Muscle layer of duodenum (tissue), 2 donors: ENCODE measurements at regions not wholly inside any gene's neighbourhood (a gene's known extent, or its start where the extent isn't known, plus 50 kb on each side); places are given as distances from the start of the nearest gene placed in this dataset.

Source experiments
- H3K27ac ChIP-seq: one replicate; pipeline ENCODE4 v1.7.0; 2013; ENCODE audit warnings: mild to moderate bottlenecking, low read length
- H3K27me3 ChIP-seq: one replicate; pipeline ENCODE4 v1.7.0; 2013; ENCODE audit warnings: low read depth, mild to moderate bottlenecking, control low read depth, low read length
- H3K36me3 ChIP-seq, 2 donors: one replicate each; pipeline ENCODE4 v1.7.0; 2013; ENCODE audit warnings: low read length in 2 of 2, control low read depth in 1 of 2, mild to moderate bottlenecking in 1 of 2; ENCODE audit not compliant: insufficient read depth in 2 of 2, control insufficient read depth in 1 of 2
- H3K4me1 ChIP-seq, 2 donors: one replicate each; pipeline ENCODE4 v1.7.0; 2013; ENCODE audit warnings: low read length in 2 of 2, mild to moderate bottlenecking in 2 of 2, control low read depth in 1 of 2, moderate library complexity in 1 of 2; ENCODE audit not compliant: insufficient read depth in 2 of 2, control insufficient read depth in 1 of 2
- H3K4me3 ChIP-seq, 2 donors: one replicate each; pipeline ENCODE4 v1.7.0; 2013; ENCODE audit warnings: low read length in 2 of 2, low read depth in 1 of 2, mild to moderate bottlenecking in 1 of 2
- H3K9me3 ChIP-seq, 2 donors: one replicate each; pipeline ENCODE4 v1.7.0; 2013; ENCODE audit warnings: low read length in 2 of 2, control low read depth in 1 of 2, mild to moderate bottlenecking in 1 of 2; ENCODE audit not compliant: control insufficient read depth in 1 of 2
- donor health status: healthy.

DNA sequence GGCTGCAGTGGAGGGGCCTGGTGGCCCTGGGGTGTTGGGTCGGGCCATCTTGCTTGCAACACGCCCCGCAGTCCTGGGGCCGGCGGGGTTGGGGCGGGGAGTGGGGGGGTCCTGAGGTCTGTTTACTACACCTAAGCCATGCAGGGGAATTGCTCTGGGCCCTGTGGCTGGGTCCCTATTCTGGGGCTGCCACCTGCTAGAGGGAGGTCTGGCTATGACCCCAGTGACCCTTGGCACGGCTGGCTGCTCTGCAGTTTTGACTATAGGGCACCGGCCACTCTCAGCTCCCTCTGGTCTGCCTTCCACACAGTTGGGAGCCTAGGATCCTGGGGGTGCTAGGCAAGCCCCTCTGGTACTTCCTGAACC is 170.6 kb upstream of the GLI2 start:
- no peaks in the 10 kb centered on the region for H3K4me1 ChIP-seq
- no peaks in the 10 kb centered on the region for H3K27me3 ChIP-seq
- no peaks in the 10 kb centered on the region for H3K9me3 ChIP-seq
- H3K36me3 ChIP-seq, result no peaks in the 10 kb centered on the region
- H3K4me3 ChIP-seq, result no peak overlapping the region
- no peak overlapping the region for H3K27ac ChIP-seq

DNA sequence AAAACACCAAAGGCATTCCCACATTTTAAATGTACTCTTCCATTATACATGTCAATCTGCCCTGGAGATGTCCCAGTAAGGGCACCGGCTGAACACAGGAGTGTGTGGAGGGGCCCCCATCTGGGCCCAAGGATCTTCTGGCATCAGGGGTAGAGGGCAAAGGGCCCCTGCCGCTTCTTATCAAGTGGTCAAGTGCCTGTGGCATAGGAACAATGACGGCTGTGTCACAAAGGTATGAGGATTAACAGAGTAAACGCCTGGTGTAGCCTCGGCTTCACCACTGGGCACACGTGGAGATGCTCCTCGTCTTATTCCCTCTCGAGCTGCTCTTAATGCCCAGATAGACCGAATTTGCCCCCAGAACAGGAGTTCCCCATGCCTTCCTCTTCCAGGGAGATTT is 169.7 kb upstream of the GLI2 start:
- H3K9me3 ChIP-seq, result no peaks in the 10 kb centered on the region
- no peaks in the 10 kb centered on the region for H3K36me3 ChIP-seq
- H3K4me3 ChIP-seq, result no peak overlapping the region
- no peaks in the 10 kb centered on the region for H3K27me3 ChIP-seq
- no peaks in the 10 kb centered on the region for H3K4me1 ChIP-seq
- no peak overlapping the region for H3K27ac ChIP-seq

DNA sequence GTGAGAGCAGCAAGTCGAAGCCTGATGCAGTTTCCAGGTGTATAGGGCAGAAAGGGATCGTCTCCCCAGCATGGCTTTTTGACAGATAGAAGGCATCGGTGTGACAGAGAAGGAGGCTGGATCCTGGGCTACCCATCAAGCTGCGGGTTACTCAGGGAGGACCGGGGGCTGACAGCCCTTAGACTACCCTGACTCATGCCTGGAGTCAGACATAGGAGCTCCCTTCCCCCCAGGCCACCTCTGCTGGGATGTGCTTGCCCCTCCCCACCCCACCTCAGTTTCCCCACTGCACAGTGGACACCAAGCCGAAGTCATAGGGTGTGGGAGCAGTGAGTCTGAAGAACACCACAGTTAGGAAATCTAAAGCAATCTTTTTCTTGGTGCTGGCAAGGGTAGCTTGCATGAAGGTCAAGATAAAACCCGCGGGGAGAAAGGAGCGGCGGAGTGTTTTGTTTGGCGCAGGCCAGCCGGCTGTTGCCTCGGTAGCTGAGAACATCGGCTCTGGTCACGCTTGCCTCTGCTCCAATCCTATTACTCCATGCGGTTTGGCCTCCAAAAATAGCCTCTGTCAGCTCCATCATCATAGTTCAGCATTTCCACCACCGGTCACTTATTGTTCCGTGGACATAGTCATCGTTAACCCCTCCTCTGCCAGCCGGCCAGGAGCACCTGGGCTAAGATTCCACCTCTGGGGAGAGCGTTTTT is 169.2 kb upstream of the GLI2 start:
- H3K36me3 ChIP-seq, result no peaks in the 10 kb centered on the region
- H3K27ac ChIP-seq, result no peak overlapping the region
- no peaks in the 10 kb centered on the region for H3K9me3 ChIP-seq
- no peaks in the 10 kb centered on the region for H3K27me3 ChIP-seq
- H3K4me3 ChIP-seq, result no peak overlapping the region
- no peaks in the 10 kb centered on the region for H3K4me1 ChIP-seq

DNA sequence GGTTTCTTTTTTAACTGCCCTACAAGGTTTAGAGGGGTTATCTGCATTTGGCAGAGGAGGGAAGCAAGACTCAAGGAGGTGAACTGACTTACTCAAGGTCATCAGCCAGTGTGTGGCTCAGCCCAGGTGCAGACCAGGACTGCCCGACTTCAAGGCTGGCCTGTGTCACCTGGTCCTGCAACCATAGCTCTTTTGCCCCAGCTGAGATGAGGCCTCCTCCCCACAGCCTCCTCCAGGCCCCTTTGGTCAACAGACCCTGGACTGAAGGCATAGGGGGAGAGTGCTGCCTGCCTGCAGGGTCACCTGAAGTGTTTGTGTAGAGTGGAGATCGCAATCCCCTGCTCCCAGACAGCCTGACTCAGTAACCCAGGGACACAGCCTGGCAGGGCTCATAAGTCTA is 168.5 kb upstream of the GLI2 start:
- H3K27me3 ChIP-seq, result no peaks in the 10 kb centered on the region
- H3K9me3 ChIP-seq, result no peaks in the 10 kb centered on the region
- H3K27ac ChIP-seq, result no peak overlapping the region
- H3K36me3 ChIP-seq, result no peaks in the 10 kb centered on the region
- H3K4me1 ChIP-seq, result no peaks in the 10 kb centered on the region
- no peak overlapping the region for H3K4me3 ChIP-seq

DNA sequence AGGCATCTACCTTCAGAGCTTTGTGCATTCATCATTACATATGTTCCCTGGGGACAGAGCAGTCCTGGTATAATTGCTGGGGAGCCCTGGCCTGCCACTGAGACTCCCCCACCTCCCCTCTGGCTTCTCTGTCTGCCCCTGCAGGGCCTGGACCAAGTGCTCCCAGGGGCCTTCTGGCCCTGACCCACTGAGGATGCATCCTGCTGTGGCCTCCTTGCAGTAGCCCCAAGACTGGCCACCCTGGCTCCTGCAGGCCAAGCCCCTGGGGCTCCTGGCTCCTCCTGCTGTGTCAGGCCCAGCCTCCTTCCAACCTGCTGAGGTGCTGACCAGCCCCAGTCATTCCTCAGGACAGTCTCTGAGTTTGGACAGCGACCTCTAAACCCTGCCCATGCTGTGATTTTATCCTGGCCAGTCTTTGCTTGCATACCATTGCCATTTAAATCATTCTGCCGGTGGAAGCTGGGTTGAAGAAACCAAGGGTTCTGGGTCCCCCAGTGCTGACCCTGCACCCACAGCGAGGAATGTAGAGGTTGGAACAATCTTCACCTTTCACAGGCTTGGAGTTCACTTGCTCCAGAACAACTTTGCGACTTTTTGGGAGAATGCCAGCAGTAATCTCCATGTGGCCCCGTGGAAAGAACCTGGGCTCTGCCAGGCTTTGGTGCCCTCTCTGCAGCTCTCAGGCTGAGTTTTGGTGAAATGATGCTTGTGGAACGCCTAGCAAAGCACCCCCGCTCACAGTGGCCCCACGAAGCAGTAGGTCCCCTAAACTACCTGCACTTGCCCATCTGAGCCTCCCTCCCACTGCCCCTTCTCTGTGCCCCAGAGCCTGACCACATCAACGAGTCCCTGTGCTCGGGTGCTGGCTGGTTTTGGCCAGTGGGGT is 167.3 kb upstream of the GLI2 start:
- no peaks in the 10 kb centered on the region for H3K9me3 ChIP-seq
- H3K4me1 ChIP-seq, result no peaks in the 10 kb centered on the region
- no peak overlapping the region for H3K27ac ChIP-seq
- H3K4me3 ChIP-seq, result no peak overlapping the region
- H3K36me3 ChIP-seq, result no peaks in the 10 kb centered on the region
- no peaks in the 10 kb centered on the region for H3K27me3 ChIP-seq

DNA sequence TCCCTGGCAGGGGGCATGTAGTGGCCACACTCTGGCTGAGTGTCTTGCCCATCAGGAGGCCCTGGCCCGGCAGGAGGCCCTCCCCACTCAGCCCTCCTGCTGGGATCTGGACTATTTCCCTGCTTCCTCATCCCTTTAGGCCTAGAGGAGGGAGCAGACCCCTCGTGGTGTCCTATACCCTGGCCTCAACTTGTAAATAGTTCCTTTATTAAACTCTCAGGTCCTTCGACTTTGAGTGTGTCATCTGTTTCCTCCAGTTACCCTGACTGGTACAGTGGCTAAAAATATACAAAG is 166.7 kb upstream of the GLI2 start:
- no peak overlapping the region for H3K27ac ChIP-seq
- H3K4me3 ChIP-seq, result no peak overlapping the region
- no peaks in the 10 kb centered on the region for H3K36me3 ChIP-seq
- H3K4me1 ChIP-seq, result no peaks in the 10 kb centered on the region
- no peaks in the 10 kb centered on the region for H3K9me3 ChIP-seq
- no peaks in the 10 kb centered on the region for H3K27me3 ChIP-seq

DNA sequence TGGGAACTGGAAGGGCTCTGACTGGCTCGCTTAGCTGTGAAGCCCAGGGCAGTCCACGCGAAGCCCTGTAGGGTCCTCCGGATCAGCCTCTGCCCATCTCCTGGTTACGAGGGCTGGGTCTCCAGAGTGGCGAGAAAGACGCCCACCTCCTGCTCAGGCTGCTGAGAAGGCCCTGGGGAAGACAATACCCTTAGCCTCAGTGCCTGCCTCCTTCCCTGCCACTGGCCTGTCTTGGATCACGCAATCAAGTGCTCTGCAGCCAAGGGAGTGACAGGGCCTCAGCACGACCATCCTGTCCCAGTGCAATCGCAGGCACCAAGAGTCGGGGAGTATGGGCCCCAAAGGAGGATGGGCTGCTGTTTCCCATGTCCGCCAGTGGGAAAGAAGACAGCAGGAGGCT is 165.7 kb upstream of the GLI2 start:
- Histone ChIP-seq H3K27me3 (no peaks in the 10 kb centered on the region), H3K4me1 (no peaks in the 10 kb centered on the region), H3K4me3 (no peak overlapping the region), H3K9me3 (no peaks in the 10 kb centered on the region), H3K27ac (no peak overlapping the region), H3K36me3 (no peaks in the 10 kb centered on the region)

DNA sequence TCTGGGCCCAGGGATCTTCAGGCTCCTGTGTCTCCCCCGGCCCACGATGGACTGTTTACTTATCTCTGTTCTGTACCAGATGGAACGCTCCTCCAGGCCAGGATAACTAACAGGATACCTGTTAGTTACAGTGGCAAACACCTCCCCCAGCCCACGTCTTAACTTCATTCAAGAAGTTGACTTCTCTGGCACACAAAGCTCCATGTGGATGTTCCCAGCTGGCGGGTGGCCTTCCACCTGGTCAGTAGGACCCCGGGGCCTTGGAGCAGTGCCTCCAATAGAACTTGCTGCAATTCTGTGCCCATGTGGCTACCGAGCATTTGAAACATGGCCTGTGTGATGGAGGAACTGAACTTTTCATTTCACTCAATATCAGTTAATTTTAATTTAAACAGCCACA is 165.1 kb upstream of the GLI2 start:
- H3K36me3 ChIP-seq, result no peaks in the 10 kb centered on the region
- H3K9me3 ChIP-seq, result no peaks in the 10 kb centered on the region
- no peak overlapping the region for H3K27ac ChIP-seq
- no peak overlapping the region for H3K4me3 ChIP-seq
- H3K4me1 ChIP-seq, result no peaks in the 10 kb centered on the region
- no peaks in the 10 kb centered on the region for H3K27me3 ChIP-seq

DNA sequence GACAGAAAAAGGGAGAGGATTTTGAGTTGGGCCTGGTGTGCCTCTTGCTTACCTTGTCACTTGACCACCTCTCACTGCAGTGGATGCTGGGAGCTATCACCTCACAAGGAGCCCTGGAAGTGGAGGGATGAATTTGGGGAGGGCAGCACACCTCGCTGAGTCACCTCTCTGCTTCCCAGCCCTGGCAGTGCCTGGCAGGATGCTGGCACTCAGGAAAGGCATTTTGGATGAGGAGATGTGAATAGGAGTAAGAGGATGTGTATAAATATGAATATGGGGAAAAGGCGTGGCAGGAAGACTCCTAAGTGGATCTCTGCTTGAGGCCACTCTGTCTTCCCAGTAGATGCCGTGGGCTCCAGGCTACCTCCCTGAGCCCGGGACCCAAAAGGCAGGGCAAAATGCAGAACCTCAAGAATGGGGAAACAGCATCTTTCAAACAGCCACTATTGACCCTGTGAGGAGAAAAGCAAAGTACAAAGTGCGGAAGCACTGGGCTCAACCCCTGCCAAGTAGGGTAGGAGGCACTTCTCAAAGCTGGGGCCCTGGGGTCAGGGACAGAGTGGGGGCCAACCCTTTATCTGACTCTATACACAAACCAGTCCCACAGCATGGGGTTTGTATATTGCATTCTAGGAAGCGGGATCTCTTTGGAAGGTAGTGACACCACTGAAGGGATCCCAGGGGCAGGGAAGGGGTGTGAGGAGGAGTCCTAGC is 164.5 kb upstream of the GLI2 start:
- H3K9me3 ChIP-seq, result no peaks in the 10 kb centered on the region
- H3K36me3 ChIP-seq, result no peaks in the 10 kb centered on the region
- no peak overlapping the region for H3K27ac ChIP-seq
- no peak overlapping the region for H3K4me3 ChIP-seq
- peaks cover 6% of the 10 kb centered on the region for H3K27me3 ChIP-seq
- no peaks in the 10 kb centered on the region for H3K4me1 ChIP-seq

DNA sequence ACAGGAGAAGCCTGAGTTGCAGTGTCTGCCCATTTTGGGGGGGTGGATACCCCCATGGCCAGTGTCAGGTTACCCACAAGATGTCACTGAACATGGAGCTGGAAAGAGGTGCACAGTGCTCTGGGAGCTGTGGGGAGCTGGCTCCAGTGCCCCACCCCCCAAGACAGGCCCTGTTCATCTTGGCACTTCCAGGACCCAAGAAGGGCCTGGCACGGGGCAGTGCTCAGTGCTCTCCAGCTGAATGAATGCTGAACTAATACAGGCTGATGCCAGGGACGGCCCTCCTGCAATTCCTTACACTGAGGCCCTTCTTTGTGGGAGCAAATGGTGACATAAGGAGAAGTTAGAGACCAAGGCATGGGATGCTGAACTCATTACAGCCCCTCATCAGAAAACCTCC is 163.4 kb upstream of the GLI2 start:
- Histone ChIP-seq H3K4me1 (no peaks in the 10 kb centered on the region), H3K36me3 (no peaks in the 10 kb centered on the region), H3K27me3 (peaks cover 9% of the 10 kb centered on the region), H3K9me3 (no peaks in the 10 kb centered on the region), H3K27ac (no peak overlapping the region), H3K4me3 (no peak overlapping the region)

DNA sequence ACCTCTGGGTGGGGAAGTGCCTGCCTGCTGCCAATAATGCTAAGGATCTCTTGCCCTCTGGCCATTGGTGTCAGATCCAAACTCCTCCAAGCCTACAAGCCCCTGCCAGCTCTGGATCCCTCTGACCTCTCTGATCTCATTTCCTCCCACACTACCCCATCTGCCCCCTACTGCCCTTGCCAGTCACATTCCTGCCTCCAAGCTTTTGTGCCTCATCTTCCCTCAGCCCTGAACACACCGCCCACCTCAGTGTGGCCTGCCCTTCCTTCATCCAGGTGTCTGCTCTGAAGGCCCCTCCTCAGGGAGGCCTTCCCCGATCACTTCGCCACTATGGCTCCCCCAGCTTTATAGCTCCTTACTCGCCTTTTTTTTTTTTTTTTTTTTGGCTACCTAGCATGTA is 161.0 kb upstream of the GLI2 start:
- no peaks in the 10 kb centered on the region for H3K9me3 ChIP-seq
- no peaks in the 10 kb centered on the region for H3K4me1 ChIP-seq
- peaks cover 9% of the 10 kb centered on the region for H3K27me3 ChIP-seq
- no peak overlapping the region for H3K27ac ChIP-seq
- no peak overlapping the region for H3K4me3 ChIP-seq
- no peaks in the 10 kb centered on the region for H3K36me3 ChIP-seq
